BLaER1 treated with 17β-estradiol and CSF1 and Interleukin-3, amounts not matched to agents 10 nM and 100 nM (cell line): ENCODE measurements at regions not wholly inside any gene's neighbourhood (a gene's known extent, or its start where the extent isn't known, plus 50 kb on each side); places are given as distances from the start of the nearest gene placed in this dataset.

Source experiments
- H3K27ac ChIP-seq, 11 experiments: shearing (Covaris generic); formaldehyde crosslinking; 2 replicates each; pipeline ENCODE4 v1.8.1; 2022
- H3K27me3 ChIP-seq, 11 experiments: shearing (Covaris generic); formaldehyde crosslinking; 2 replicates each; pipeline ENCODE4 v1.8.1; 2022
- H3K36me3 ChIP-seq, 11 experiments: shearing (Covaris generic); formaldehyde crosslinking; 2 replicates each; pipeline ENCODE4 v1.8.1; 2022
- H3K4me1 ChIP-seq, 10 experiments: shearing (Covaris generic); formaldehyde crosslinking; 2 replicates each; pipeline ENCODE4 v1.8.1; 2022
- H3K4me2 ChIP-seq, 11 experiments: shearing (Covaris generic); formaldehyde crosslinking; 2 replicates each; pipeline ENCODE4 v1.8.1; 2022
- H3K4me3 ChIP-seq, 10 experiments: shearing (Covaris generic); formaldehyde crosslinking; 2 replicates each; pipeline ENCODE4 v1.8.1; 2022
- H3K9ac ChIP-seq, 11 experiments: shearing (Covaris generic); formaldehyde crosslinking; 2 replicates each; pipeline ENCODE4 v1.8.1; 2022
- H3K9me3 ChIP-seq, 11 experiments: shearing (Covaris generic); formaldehyde crosslinking; replicated peaks in 1 of 11; 2 replicates each; pipeline ENCODE4 v1.8.1; 2022
- H4K20me1 ChIP-seq, 11 experiments: shearing (Covaris generic); formaldehyde crosslinking; 2 replicates each; pipeline ENCODE4 v1.8.1; 2022
- Cebpa-rat ChIP-seq, 11 experiments: shearing (Covaris generic); IDR thresholded peaks; 2 replicates each; pipeline ENCODE4 v1.8.1; 2022

DNA sequence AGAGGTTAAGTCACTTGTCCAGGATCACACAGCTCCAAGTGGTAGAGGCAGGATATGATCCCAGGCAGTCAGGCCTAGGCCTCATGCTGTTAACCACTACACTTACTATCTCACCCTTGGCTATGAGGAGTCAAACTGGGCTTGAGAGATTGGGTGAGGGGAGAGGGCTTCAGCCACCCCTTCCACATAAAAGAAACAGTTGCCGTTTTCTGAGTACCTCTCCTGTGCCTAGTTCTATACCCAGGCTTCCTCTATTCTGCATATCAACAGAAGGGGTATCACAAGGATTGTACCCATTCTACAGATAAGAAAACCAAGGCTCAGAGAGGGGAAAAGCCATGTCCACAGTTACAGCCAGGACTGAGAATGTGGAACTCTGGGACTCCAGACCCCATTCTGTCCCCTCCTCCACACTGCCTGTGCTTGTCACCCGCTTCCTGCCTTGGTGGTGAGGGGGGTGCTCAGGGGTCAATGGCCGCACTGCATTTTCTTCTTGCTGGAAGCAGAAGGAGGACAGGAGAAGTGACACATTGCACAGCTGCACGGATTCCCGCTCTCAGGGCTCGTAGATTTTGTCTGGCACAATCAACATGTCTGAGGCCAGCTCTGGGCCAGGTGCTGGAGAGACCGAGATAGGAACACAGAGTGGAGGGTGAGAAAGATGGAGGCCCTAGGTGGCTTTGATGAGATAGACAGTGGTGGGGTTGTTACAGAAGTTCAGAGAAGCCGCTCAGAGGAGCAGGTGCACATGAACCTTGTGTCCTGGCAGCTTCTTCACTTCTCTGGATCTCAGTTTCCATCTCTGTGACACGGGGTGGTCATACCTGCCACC is 108.4 kb upstream of the PTPN1 start:
- Histone ChIP-seq H4K20me1 (no peaks in the 10 kb centered on the region), H3K36me3 (no peaks in the 10 kb centered on the region), H3K4me3 (no peak overlapping the region), H3K9ac (no peak overlapping the region), H3K9me3 (no peaks in the 10 kb centered on the region), H3K4me2 (0 out of 22 replicates have a peak overlapping the region, but pooled peaks of 1 of the 11 experiments have one; percentile 15), H3K27ac (no peak overlapping the region), H3K4me1 (peaks cover 0 to 39% (median 14%) of the 10 kb centered on the region in 10 experiments; a peak in 14 of 20 replicates), H3K27me3 (no peaks in the 10 kb centered on the region)
- no peak for TF ChIP-seq Cebpa-rat (IDR thresholded peaks at IDR 0.05)

DNA sequence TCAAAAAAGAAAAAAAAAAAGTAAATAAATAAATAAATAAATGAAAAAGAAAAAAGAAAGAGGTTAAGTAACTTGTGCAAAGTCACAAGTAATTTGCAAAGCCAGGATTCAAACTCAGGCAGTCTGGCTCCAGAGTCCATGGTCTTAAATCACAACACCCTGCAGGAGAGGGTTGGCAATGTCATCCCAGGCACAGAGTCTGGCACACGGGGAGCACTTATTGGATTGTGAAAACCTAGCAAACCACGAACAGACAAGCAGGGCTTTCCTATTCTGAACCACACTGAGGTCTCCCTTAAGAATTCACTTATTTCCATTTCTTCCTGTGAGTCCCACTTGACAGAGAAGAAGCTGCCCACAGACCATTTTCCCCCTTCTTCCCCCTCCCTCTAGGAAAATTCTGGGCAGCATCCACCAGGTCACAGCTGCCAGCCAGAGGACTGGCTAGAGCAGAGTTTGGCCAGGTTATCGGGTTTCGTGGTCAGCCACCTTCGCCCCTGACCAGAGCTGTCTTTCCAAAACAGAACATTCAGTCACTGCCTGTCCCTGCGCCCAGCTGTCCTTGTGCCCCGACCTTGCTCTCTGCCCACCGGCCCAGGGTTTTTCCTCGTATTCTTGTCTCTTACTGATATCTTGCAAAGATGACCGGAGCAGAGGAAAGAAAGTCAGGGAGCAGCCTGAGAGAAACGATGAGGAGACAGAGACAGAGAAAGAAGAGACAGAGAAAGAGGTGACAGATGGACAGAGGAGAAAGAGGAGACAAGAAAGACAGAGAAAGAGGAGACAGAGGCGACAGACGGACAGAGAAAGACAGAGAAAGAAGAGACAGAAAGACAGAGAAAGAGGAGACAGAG is 106.4 kb upstream of the PTPN1 start:
- no peaks in the 10 kb centered on the region for H3K9me3 ChIP-seq
- H3K4me1 ChIP-seq: peaks cover 0 to 39% (median 13%) of the 10 kb centered on the region in 10 experiments; a peak in 14 of 20 replicates
- H3K9ac ChIP-seq: no peak overlapping the region
- H3K27me3 ChIP-seq: no peaks in the 10 kb centered on the region
- H3K4me3 ChIP-seq: no peak overlapping the region
- H3K27ac ChIP-seq: no peak overlapping the region
- H3K4me2 ChIP-seq: peak overlapping the region in 2 of 11 experiments; percentile 0 to 11; a peak in 2 of 22 replicates
- TF ChIP-seq Cebpa-rat (IDR thresholded peaks at IDR 0.05): no peak
- H3K36me3 ChIP-seq: no peaks in the 10 kb centered on the region
- no peaks in the 10 kb centered on the region for H4K20me1 ChIP-seq

DNA sequence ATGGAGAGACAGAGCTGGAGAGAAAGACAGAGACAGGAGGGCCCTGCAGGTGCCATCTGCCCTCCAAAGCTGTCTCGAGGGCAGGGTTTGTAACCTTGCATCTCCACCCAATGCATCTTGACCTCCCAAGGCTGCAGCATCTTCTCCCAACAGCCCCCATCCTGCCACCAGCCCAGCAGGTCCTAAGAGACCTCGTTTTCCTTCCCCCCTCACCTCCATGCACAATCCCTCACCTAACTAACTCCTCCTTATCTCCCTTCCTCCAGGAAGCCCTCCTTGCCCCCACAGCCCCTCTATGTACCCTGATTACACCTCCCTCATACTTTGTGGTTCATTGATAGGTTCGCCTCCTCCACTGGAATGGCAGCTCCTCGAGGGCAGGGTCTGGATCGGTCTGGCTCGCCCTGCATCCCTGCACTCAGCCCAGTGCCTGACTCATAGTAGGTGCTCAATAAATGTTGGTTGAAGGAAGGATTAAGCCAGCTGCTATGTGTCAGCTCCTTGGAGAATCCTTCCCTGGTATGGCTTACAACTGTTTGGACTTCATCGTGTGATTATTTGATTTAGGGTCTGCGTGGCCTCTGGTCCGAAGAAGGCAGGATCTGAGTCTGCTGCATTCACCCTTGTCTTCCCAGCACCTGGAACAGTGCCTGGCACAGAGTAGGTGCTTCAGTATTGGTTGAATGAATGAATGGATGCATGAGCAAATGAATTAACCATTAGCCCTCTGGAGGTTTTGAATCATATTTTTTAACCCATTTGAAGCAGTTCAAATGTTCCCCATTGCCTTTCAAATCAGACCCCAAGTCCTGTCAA is 105.6 kb upstream of the PTPN1 start:
- Histone ChIP-seq H4K20me1 (no peaks in the 10 kb centered on the region), H3K27ac (no peak overlapping the region), H3K4me2 (no peak overlapping the region), H3K4me1 (peaks cover 0 to 39% (median 13%) of the 10 kb centered on the region in 10 experiments; a peak in 13 of 20 replicates), H3K9ac (no peak overlapping the region), H3K9me3 (no peaks in the 10 kb centered on the region), H3K4me3 (no peak overlapping the region), H3K36me3 (no peaks in the 10 kb centered on the region), H3K27me3 (no peaks in the 10 kb centered on the region)
- TF ChIP-seq Cebpa-rat (IDR thresholded peaks at IDR 0.05): no peak

DNA sequence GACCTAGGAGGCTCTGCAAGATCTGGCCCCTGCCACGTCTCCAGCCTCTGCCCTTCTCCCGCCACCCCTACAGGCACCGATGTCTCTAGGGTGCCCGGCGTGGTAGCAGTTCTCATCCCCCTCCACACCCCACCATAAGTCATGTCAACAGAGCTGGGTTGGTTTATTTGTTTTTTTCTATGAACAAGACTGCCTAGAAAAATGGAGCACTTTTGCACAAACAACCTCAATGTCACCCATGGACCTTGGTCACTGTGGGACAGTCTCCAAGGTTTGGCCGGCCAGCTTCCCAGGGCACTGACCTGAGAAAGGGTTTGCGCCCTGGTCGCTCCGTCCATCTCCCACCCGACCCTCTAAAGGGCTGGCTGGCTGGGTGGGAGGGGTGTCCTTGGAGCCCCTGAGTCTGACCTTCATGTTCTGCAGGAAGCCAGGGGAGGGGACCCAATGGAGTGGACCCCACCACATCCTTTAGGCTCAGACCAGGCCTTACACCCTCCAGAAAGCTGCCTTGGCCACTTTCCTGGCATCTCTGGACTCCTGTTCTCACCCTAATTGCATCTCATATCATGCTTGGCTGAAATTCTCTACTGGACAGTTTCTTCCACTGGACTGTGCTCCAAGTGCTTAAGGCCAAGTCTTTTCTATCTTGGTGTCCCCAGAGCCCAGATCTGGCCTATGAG is 104.8 kb upstream of the PTPN1 start:
- H3K27me3 ChIP-seq: no peaks in the 10 kb centered on the region
- H3K36me3 ChIP-seq: no peaks in the 10 kb centered on the region
- no peak overlapping the region for H3K9ac ChIP-seq
- no peaks in the 10 kb centered on the region for H4K20me1 ChIP-seq
- H3K4me3 ChIP-seq: no peak overlapping the region
- peaks cover 0 to 39% (median 10%) of the 10 kb centered on the region in 10 experiments; a peak in 13 of 20 replicates for H3K4me1 ChIP-seq
- H3K4me2 ChIP-seq: no peak overlapping the region
- no peak for TF ChIP-seq Cebpa-rat (IDR thresholded peaks at IDR 0.05)
- H3K9me3 ChIP-seq: peaks cover 0 to 5% (median 4%) of the 10 kb centered on the region in 11 experiments; a peak in 12 of 22 replicates
- no peak overlapping the region for H3K27ac ChIP-seq

DNA sequence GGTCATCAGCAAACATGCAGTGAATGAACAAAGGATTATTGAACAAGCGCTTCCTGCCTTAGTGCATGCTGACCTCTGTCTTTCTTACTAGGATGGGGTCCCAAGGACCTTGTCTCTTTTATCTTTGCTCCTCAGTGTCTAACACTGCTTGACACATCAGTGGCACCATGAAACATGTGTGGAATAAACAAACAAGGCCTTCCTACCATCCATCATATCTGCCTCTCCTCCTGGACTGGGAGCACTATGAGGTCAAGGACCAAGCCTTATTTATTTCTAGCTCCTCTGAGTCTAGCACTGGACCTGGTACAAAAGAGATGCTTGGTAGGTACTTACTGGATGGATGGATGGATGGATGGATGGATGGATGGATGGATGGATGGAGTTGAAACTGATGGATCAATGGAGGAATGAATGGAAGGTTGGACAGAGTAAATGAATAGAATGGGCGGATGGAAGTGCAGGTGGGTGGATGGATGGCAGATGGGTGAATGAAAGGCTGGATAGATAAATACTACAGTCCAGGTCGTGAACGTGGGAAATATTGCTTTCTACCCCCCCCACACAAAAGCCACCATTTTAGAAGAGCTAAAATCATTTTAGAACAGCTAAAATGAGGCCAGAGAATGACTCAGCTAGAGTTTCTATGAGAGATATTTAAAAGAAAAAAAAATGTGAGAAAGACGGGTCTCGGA is 104.1 kb upstream of the PTPN1 start:
- Histone ChIP-seq H3K27me3 (no peaks in the 10 kb centered on the region), H3K9me3 (peaks cover 0 to 9% (median 6%) of the 10 kb centered on the region in 11 experiments; a peak in 12 of 22 replicates), H3K4me1 (peaks cover 0 to 32% (median 9%) of the 10 kb centered on the region in 10 experiments; a peak in 13 of 20 replicates), H3K9ac (no peak overlapping the region), H3K27ac (no peak overlapping the region), H4K20me1 (no peaks in the 10 kb centered on the region), H3K36me3 (no peaks in the 10 kb centered on the region), H3K4me3 (no peak overlapping the region), H3K4me2 (no peak overlapping the region)
- no peak for TF ChIP-seq Cebpa-rat (IDR thresholded peaks at IDR 0.05)

DNA sequence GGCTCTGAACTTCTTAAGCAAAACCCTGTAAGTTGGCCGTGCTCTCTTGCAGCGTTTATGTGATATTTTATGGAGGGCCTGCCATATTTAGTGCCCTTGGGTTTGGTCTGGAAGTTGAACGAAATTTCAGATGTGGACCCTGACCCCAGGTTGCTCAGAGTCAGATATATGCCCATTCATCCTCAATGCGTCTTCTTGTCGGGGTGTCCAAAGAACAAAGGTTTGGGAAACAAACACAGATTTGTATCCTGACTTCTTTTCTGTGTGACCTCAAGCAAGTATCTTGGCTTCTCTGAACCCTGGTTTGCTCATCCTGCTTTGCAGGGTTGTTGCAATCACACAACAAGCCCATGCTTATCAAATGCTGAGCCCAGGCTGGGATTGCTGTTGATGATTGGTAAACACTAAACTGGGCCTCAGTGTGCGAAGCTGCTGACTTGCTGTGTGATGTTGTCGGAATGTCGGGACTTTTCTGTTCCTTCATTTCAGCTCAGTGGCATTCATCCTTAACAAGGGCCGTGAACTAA is 103.5 kb upstream of the PTPN1 start:
- no peaks in the 10 kb centered on the region for H3K27me3 ChIP-seq
- no peaks in the 10 kb centered on the region for H4K20me1 ChIP-seq
- peaks cover 0 to 9% (median 6%) of the 10 kb centered on the region in 11 experiments; a peak in 12 of 22 replicates for H3K9me3 ChIP-seq
- H3K9ac ChIP-seq: no peak overlapping the region
- no peak for TF ChIP-seq Cebpa-rat (IDR thresholded peaks at IDR 0.05)
- H3K4me1 ChIP-seq: peaks cover 0 to 30% (median 9%) of the 10 kb centered on the region in 10 experiments; a peak in 13 of 20 replicates
- H3K36me3 ChIP-seq: no peaks in the 10 kb centered on the region
- H3K4me2 ChIP-seq: no peak overlapping the region
- H3K27ac ChIP-seq: no peak overlapping the region
- no peak overlapping the region for H3K4me3 ChIP-seq

DNA sequence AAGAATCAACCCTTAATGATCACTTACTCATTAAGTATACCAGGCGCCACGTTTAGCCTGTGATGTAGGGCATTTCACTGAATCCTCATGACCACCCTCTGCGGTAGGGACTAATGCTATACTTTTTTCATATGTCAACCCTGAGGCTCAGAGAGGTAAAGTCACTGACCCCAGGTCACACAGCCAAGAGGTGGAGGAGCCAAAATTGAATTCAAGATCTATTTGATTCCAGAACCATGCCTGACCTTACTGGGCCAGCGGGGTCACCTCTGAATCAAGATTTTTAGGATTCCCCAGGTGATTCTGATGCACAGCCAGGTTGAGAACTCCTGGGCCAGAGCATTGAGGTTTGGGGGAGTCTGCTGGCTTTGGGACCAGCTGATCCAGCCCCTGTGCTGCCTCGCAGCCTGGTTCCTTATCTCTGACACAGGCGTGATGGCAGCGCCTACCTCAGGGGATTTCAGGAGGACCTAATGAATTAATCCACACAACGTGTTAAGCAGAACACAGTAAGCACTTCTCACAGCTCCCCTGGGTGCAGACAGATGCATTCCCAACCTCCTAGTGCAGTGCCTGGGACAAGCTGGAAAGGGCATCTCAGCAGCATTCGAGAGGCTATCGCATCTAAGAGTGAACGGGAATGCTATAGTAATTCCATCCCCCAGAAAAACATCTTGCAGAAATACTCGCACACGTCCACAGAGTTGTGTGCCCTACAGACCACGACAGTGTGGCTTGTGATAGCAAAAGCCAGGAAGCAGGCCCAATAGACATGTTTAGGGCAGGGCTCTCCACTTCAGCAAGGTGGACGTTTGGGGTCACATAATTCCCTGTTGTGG is 101.4 kb upstream of the PTPN1 start:
- no peak overlapping the region for H3K9ac ChIP-seq
- no peak overlapping the region for H3K4me3 ChIP-seq
- TF ChIP-seq Cebpa-rat (IDR thresholded peaks at IDR 0.05): no peak
- H4K20me1 ChIP-seq: no peaks in the 10 kb centered on the region
- H3K4me1 ChIP-seq: peaks cover 0 to 24% (median 6%) of the 10 kb centered on the region in 10 experiments; a peak in 13 of 20 replicates
- H3K36me3 ChIP-seq: no peaks in the 10 kb centered on the region
- peak overlapping the region in 5 of 11 experiments; percentile 17 to 77 (median 44); a peak in 9 of 22 replicates for H3K4me2 ChIP-seq
- H3K27ac ChIP-seq: peak overlapping the region in 1 of 11 experiments; percentile 47; a peak in 2 of 22 replicates
- peaks cover 4 to 12% (median 6%) of the 10 kb centered on the region in 11 experiments; a peak in 15 of 22 replicates for H3K9me3 ChIP-seq
- no peaks in the 10 kb centered on the region for H3K27me3 ChIP-seq
